ENCODE measurements at regions not wholly inside any gene's neighbourhood (a gene's known extent, or its start where the extent isn't known, plus 50 kb on each side); places are given as distances from the start of the nearest gene placed in this dataset.
A peak's percentile ranks its signal among the peaks of the same experiment; 100 is the strongest.

DNA sequence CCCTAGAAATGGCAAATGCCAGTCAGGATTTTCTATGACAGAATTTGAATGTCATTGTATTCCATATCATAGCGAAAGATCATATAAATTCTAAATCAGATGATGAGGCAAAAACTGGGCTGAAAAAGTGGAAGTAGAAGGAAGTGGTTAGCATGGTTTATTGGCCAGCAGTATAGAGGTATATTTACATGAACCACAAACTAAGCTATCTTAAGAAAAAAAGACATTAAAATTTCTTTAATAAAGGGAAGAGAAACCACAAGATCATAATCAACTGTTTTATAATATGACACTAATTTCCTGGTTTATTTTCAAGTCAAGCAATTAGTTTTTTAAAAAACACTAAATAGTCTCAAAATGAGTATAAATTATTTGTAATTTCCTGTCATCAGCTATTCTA, 123.2 kb upstream of the LRP1B start:
- no peak overlapping the region for H3K4me3 ChIP-seq (ENCODE audit: low read length)
- H3K4me1 ChIP-seq (ENCODE audit: control insufficient read depth, insufficient read depth, low read length) = no peaks in the 10 kb centered on the region
- no peaks in the 10 kb centered on the region for H3K27me3 ChIP-seq (replicated peaks; ENCODE audit: control insufficient read depth, insufficient read depth, low read length)
- peaks cover 9% of the 10 kb centered on the region for H3K9me3 ChIP-seq (ENCODE audit: control insufficient read depth, low read length)
- no peaks in the 10 kb centered on the region for H3K36me3 ChIP-seq (ENCODE audit: control insufficient read depth, insufficient read depth, low read length, severe bottlenecking)
- no peak for DNase-seq (ENCODE audit: low read depth)
- no peak overlapping the region for H3K9ac ChIP-seq (ENCODE audit: low read length)

DNA sequence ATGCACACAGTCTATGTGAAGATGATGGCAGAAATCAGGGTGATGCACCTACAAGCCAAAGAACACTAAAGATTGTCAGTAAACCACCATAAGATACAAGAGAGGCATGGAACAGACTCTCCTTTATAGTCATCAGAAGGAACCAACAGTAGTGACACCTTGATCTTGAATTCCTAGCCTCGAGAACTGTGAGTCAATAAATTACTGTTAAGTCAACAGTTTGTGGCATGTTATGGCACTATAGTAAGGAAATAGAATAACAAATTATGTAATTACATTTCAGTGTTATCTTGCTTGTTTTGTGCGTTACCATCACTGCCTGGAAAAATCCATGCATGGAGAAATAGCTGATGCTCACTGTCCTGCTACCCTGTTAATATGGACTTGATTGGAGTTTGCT, 110.2 kb upstream of the LRP1B start:
- H3K4me3 ChIP-seq (ENCODE audit: low read length) = no peak overlapping the region
- no peaks in the 10 kb centered on the region for H3K9me3 ChIP-seq (ENCODE audit: control insufficient read depth, low read length)
- H3K9ac ChIP-seq (ENCODE audit: low read length) = no peak overlapping the region
- no peaks in the 10 kb centered on the region for H3K36me3 ChIP-seq (ENCODE audit: control insufficient read depth, insufficient read depth, low read length, severe bottlenecking)
- H3K4me1 ChIP-seq (ENCODE audit: control insufficient read depth, insufficient read depth, low read length) = no peaks in the 10 kb centered on the region
- H3K27me3 ChIP-seq (replicated peaks; ENCODE audit: control insufficient read depth, insufficient read depth, low read length) = no peaks in the 10 kb centered on the region
- no peak for DNase-seq (ENCODE audit: low read depth)

DNA sequence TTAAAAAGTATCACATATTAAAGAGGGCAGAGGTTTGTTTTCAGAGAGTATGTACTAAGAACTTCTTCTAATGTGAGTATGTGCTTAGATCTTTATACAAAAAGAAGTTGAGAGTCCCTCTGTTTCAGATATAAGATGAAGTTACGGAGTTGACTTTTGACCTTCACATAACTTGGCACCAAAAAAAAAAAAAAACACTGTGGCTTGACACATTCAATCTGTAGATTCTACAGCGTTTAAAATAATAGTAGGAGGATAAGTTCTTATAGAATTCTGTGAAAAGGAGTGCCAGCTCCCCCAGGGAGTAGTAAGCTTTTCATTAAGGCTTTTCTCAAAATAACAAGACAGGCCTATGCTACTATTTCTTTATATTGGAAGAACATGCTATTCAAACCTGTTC, 105.4 kb upstream of the LRP1B start:
- Histone ChIP-seq H3K36me3 (ENCODE audit: control insufficient read depth, insufficient read depth, low read length, severe bottlenecking) (no peaks in the 10 kb centered on the region), H3K4me1 (ENCODE audit: control insufficient read depth, insufficient read depth, low read length) (no peaks in the 10 kb centered on the region)
- no peak for DNase-seq (ENCODE audit: low read depth)

DNA sequence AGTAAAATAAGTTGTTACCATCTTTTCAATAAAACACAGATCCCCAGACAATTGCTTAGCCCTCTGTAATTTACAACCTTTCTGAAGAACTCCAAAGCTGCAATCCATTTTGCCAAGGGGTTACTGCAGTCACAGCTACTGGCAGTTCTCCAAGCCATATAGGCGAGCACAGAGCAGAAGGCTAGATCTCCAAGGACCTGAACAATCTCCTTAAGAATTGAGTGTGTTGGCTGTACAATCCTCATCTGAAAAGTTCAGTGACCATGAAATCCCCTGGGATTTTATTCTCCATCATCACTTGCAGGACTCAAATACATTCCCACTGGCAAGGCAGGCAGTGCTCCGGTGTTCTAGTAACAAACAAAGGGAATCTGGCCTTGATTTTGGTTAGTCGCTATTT, 103.9 kb upstream of the LRP1B start:
- DNase-seq (ENCODE audit: low read depth) = peak; percentile 4
- Histone ChIP-seq H3K4me3 (ENCODE audit: low read length) (no peak overlapping the region), H3K36me3 (ENCODE audit: control insufficient read depth, insufficient read depth, low read length, severe bottlenecking) (no peaks in the 10 kb centered on the region), H3K4me1 (ENCODE audit: control insufficient read depth, insufficient read depth, low read length) (no peaks in the 10 kb centered on the region), H3K27me3 (replicated peaks; ENCODE audit: control insufficient read depth, insufficient read depth, low read length) (no peaks in the 10 kb centered on the region), H3K9me3 (ENCODE audit: control insufficient read depth, low read length) (no peaks in the 10 kb centered on the region), H3K9ac (ENCODE audit: low read length) (no peak overlapping the region)

More for the DNA sequence above, 105.4 kb upstream of the LRP1B start:
- Histone ChIP-seq H3K27me3 (replicated peaks; ENCODE audit: control insufficient read depth, insufficient read depth, low read length) (no peaks in the 10 kb centered on the region), H3K9ac (ENCODE audit: low read length) (no peak overlapping the region), H3K9me3 (ENCODE audit: control insufficient read depth, low read length) (no peaks in the 10 kb centered on the region), H3K4me3 (ENCODE audit: low read length) (no peak overlapping the region)

DNA sequence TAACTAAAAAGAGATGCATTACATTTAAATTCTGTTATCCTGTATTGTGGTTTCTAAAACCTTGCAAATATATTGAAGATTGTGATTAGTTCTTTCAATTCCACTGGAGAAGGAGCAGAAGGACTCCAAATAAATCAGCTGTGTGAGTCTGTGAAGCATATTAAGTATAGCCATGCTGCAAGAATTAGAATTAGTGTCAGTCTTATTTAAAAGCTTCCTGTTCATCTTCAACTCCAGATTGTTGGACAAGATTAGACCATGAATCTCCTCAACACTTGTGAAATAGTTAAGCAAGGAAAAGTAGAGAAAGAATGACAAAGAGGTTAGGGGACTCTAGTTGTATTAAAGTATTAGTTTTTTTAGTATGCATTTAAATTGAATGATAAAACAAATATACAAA, 92.5 kb upstream of the LRP1B start:
- DNase-seq (ENCODE audit: low read depth) = no peak
- Histone ChIP-seq H3K36me3 (ENCODE audit: control insufficient read depth, insufficient read depth, low read length, severe bottlenecking) (no peaks in the 10 kb centered on the region), H3K27me3 (replicated peaks; ENCODE audit: control insufficient read depth, insufficient read depth, low read length) (no peaks in the 10 kb centered on the region), H3K4me3 (ENCODE audit: low read length) (no peak overlapping the region), H3K4me1 (ENCODE audit: control insufficient read depth, insufficient read depth, low read length) (no peaks in the 10 kb centered on the region), H3K9me3 (ENCODE audit: control insufficient read depth, low read length) (no peaks in the 10 kb centered on the region), H3K9ac (ENCODE audit: low read length) (no peak overlapping the region)

DNA sequence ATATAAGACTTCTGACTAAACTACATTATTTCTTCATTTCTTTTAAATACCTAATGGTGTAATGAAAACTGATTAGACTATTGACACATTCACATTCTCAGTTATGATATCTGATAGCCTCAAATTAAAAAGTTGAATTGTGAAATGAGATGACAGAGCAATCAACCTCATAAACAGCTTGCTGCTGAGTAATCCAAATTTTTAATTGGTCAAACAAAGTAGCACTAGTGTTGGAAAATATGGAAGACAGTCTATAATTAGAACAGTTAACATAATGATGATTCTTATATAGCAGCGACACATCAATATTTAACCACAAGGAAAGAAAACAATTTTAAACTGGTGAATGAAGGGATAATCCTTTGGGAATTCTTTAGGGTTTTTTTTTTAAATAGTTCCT, 91.9 kb upstream of the LRP1B start:
- Histone ChIP-seq H3K4me3 (ENCODE audit: low read length) (no peak overlapping the region), H3K36me3 (ENCODE audit: control insufficient read depth, insufficient read depth, low read length, severe bottlenecking) (no peaks in the 10 kb centered on the region), H3K4me1 (ENCODE audit: control insufficient read depth, insufficient read depth, low read length) (no peaks in the 10 kb centered on the region), H3K9me3 (ENCODE audit: control insufficient read depth, low read length) (no peaks in the 10 kb centered on the region), H3K9ac (ENCODE audit: low read length) (no peak overlapping the region), H3K27me3 (replicated peaks; ENCODE audit: control insufficient read depth, insufficient read depth, low read length) (no peaks in the 10 kb centered on the region)
- DNase-seq (ENCODE audit: low read depth) = no peak

DNA sequence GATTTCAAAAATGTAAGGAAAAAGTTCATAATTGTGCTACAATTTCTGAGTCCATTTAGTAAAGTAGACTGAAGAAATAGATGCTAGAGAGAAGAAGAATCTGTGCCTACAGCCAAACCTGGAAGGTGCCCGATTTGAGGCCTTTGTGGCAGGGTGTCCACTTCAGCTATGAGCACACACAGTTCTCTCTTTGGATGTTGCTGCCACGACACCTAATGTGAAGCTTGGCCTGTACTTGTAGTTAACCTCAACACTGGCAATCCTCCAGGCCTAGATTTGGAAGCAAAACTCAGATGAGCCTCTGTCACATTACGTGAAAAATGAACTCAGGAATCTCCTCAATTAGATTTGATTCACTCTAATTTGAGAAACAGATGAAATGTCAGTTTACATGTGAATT, 90.1 kb upstream of the LRP1B start:
- peak; percentile 24 for DNase-seq (ENCODE audit: low read depth)
- Histone ChIP-seq H3K9me3 (ENCODE audit: control insufficient read depth, low read length) (no peaks in the 10 kb centered on the region), H3K4me1 (ENCODE audit: control insufficient read depth, insufficient read depth, low read length) (no peaks in the 10 kb centered on the region), H3K4me3 (ENCODE audit: low read length) (no peak overlapping the region), H3K27me3 (replicated peaks; ENCODE audit: control insufficient read depth, insufficient read depth, low read length) (no peaks in the 10 kb centered on the region), H3K36me3 (ENCODE audit: control insufficient read depth, insufficient read depth, low read length, severe bottlenecking) (no peaks in the 10 kb centered on the region), H3K9ac (ENCODE audit: low read length) (no peak overlapping the region)

DNA sequence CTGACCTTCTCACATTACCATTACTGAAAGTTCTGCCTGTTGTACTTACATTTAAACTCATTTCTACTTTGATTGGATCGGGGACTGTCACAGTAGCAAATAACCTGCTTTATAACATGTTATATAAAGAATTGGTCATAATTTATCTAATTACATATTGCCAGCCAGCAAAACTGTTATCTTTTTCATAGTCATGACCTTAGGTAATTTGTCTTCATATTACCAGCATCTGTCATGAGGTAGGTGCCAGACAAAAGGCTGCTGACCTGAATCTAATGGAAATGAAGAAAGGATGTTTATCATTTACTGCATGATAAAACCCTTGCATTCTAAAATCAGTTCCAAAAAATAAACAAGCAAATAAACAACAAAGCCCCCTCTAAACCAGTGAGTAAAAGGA, 89.4 kb upstream of the LRP1B start:
- Histone ChIP-seq H3K4me1 (ENCODE audit: control insufficient read depth, insufficient read depth, low read length) (no peaks in the 10 kb centered on the region), H3K36me3 (ENCODE audit: control insufficient read depth, insufficient read depth, low read length, severe bottlenecking) (no peaks in the 10 kb centered on the region), H3K9me3 (ENCODE audit: control insufficient read depth, low read length) (no peaks in the 10 kb centered on the region), H3K4me3 (ENCODE audit: low read length) (no peak overlapping the region), H3K27me3 (replicated peaks; ENCODE audit: control insufficient read depth, insufficient read depth, low read length) (no peaks in the 10 kb centered on the region), H3K9ac (ENCODE audit: low read length) (no peak overlapping the region)
- no peak for DNase-seq (ENCODE audit: low read depth)

DNA sequence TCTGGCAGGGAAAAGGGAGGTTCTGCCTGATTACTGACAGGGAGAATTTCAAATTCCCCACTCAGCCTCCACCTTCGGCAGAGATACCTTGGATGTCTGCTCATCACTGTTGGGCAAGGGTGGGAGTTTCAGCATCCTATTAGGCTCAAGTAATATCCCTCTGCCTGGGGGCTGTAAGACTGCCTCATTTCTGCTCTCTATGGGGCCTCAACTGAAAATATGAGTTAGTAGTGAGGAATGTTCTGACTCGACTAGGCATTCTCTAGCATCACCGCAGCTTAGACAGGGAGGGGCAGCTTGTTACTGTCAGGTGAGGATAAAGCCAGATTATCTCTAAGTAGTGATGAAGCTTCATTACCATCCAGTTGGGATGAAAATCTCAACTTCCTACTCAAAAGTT, 87.7 kb upstream of the LRP1B start:
- no peaks in the 10 kb centered on the region for H3K36me3 ChIP-seq (ENCODE audit: control insufficient read depth, insufficient read depth, low read length, severe bottlenecking)
- H3K4me3 ChIP-seq (ENCODE audit: low read length) = no peak overlapping the region
- H3K4me1 ChIP-seq (ENCODE audit: control insufficient read depth, insufficient read depth, low read length) = no peaks in the 10 kb centered on the region
- no peak overlapping the region for H3K9ac ChIP-seq (ENCODE audit: low read length)
- no peaks in the 10 kb centered on the region for H3K9me3 ChIP-seq (ENCODE audit: control insufficient read depth, low read length)
- H3K27me3 ChIP-seq (replicated peaks; ENCODE audit: control insufficient read depth, insufficient read depth, low read length) = no peaks in the 10 kb centered on the region
- DNase-seq (ENCODE audit: low read depth) = no peak

DNA sequence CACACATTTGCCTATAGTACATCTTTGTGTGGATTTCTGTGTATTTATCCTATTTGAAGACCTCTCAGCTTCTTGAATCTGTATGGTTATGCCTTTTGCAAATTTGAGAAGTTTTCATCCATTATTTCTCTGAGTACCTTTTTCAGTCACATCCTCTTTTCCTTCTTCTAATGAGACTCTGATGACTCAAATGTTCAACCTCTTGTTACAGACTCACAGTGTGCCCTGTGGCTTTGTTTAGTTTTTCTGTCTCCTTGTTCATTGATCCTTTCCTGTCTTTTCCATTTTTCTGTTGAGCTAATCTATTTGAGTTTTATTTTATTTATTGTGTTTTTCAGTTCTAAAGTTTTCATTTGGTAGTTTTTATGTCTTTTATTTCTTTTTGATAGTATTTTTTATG, 87.0 kb upstream of the LRP1B start:
- Histone ChIP-seq H3K4me1 (ENCODE audit: control insufficient read depth, insufficient read depth, low read length) (no peaks in the 10 kb centered on the region), H3K9me3 (ENCODE audit: control insufficient read depth, low read length) (no peaks in the 10 kb centered on the region), H3K4me3 (ENCODE audit: low read length) (no peak overlapping the region), H3K27me3 (replicated peaks; ENCODE audit: control insufficient read depth, insufficient read depth, low read length) (no peaks in the 10 kb centered on the region), H3K9ac (ENCODE audit: low read length) (no peak overlapping the region), H3K36me3 (ENCODE audit: control insufficient read depth, insufficient read depth, low read length, severe bottlenecking) (no peaks in the 10 kb centered on the region)
- DNase-seq (ENCODE audit: low read depth) = no peak

DNA sequence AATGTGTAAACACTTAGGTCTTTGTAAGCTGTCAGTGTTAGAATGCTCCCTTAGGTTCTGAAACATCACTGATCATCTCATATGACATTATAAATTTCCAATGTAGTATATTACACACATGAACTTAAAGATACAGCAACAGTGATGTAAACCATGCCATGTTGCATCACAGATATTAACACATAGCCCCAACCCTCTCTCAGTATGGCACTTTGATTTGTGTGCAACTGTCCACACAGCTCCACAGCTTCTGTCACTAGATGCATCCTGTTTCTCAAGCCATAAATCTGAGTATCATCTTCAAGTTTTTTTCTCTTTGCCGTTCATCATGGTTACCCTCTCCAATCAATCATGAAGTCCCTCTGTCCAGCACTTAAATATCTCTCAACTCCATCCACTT, 69.2 kb upstream of the LRP1B start:
- no peak overlapping the region for H3K9ac ChIP-seq (ENCODE audit: low read length)

DNA sequence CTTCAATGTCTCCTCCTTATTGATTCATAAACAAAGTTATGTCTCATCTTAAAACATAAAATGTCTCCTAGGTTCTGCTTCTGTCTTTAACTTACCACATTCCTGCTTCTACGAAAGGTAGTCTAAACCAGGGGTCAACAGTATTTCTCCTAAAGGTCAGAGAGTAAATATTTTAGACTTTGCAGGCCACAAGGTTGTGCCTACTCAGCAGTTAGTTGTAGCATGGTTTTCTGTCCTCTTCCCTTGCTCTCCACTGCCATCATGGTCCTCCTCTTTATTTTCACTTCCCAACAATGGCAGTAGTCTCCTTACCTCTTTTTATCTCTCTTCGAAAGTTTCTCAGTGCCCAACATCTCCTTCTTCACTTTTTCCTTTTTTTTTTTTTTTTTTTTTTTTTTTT, 68.3 kb upstream of the LRP1B start:
- H3K36me3 ChIP-seq (ENCODE audit: control insufficient read depth, insufficient read depth, low read length, severe bottlenecking) = no peaks in the 10 kb centered on the region
- H3K4me1 ChIP-seq (ENCODE audit: control insufficient read depth, insufficient read depth, low read length) = no peaks in the 10 kb centered on the region
- no peaks in the 10 kb centered on the region for H3K27me3 ChIP-seq (replicated peaks; ENCODE audit: control insufficient read depth, insufficient read depth, low read length)
- no peak overlapping the region for H3K9ac ChIP-seq (ENCODE audit: low read length)
- no peak for DNase-seq (ENCODE audit: low read depth)
- H3K4me3 ChIP-seq (ENCODE audit: low read length) = no peak overlapping the region
- no peaks in the 10 kb centered on the region for H3K9me3 ChIP-seq (ENCODE audit: control insufficient read depth, low read length)

More for the DNA sequence above, 69.2 kb upstream of the LRP1B start:
- H3K4me3 ChIP-seq (ENCODE audit: low read length) = no peak overlapping the region
- H3K9me3 ChIP-seq (ENCODE audit: control insufficient read depth, low read length) = no peaks in the 10 kb centered on the region
- DNase-seq (ENCODE audit: low read depth) = no peak
- H3K36me3 ChIP-seq (ENCODE audit: control insufficient read depth, insufficient read depth, low read length, severe bottlenecking) = no peaks in the 10 kb centered on the region
- H3K4me1 ChIP-seq (ENCODE audit: control insufficient read depth, insufficient read depth, low read length) = no peaks in the 10 kb centered on the region
- no peaks in the 10 kb centered on the region for H3K27me3 ChIP-seq (replicated peaks; ENCODE audit: control insufficient read depth, insufficient read depth, low read length)

Data from adipocyte (in vitro differentiated cells).